GM12864 (cell line): ENCODE measurements at regions not wholly inside any gene's neighbourhood (a gene's known extent, or its start where the extent isn't known, plus 50 kb on each side); places are given as distances from the start of the nearest gene placed in this dataset.

Experiments
- DNase-seq: peaks from one replicate; pipeline ENCODE4 v3.0.0-alpha.2; 2011; ENCODE audit warnings: low read depth
- H3K4me3 ChIP-seq: 2 replicates; pipeline ENCODE4 v1.5.1; 2011; ENCODE audit warnings: mild to moderate bottlenecking, low read depth, low read length, control low read depth
- CTCF ChIP-seq: IDR thresholded peaks from 2 replicates; pipeline ENCODE4 v1.5.1; 2011; ENCODE audit warnings: low read depth, mild to moderate bottlenecking, moderate library complexity, low read length, control low read depth, inconsistent platforms; ENCODE audit errors: missing control alignments

GRCh38 chr2:34368304-34368703 is 769.2 kb upstream of the FAM98A start:
- TF ChIP-seq CTCF, result no peak
- no peak for DNase-seq
- no peak overlapping the region for H3K4me3 ChIP-seq

- H3K4me3 ChIP-seq, result no peak overlapping the region
- no peak for TF ChIP-seq CTCF
- no peak for DNase-seq
These were observed 766.8 kb upstream of the FAM98A start for GRCh38 chr2:34365932-34366331.

GRCh38 chr2:34365512-34365911 is 766.4 kb upstream of the FAM98A start:
- TF ChIP-seq CTCF, result no peak
- H3K4me3 ChIP-seq, result no peak overlapping the region
- DNase-seq, result no peak

GRCh38 chr2:34353509-34354113 is 754.5 kb upstream of the FAM98A start:
- no peak for TF ChIP-seq CTCF
- DNase-seq, result no peak
- no peak overlapping the region for H3K4me3 ChIP-seq

GRCh38 chr2:34349527-34349926 is 750.4 kb upstream of the FAM98A start:
- no peak for TF ChIP-seq CTCF
- H3K4me3 ChIP-seq, result no peak overlapping the region
- DNase-seq, result no peak

- no peak for TF ChIP-seq CTCF
- H3K4me3 ChIP-seq, result no peak overlapping the region
- no peak for DNase-seq
These were observed 745.9 kb upstream of the FAM98A start for GRCh38 chr2:34345030-34345429.

- TF ChIP-seq CTCF, result no peak
- no peak overlapping the region for H3K4me3 ChIP-seq
- DNase-seq, result no peak
These were observed 741.2 kb upstream of the FAM98A start for GRCh38 chr2:34340307-34340706.
